H1 (cell line): ENCODE measurements at regions not wholly inside any gene's neighbourhood (a gene's known extent, or its start where the extent isn't known, plus 50 kb on each side); places are given as distances from the start of the nearest gene placed in this dataset.

Experiments
- CTCF ChIA-PET: fragments of 300-600 bp; sonication (Branson Sonifier 250); formaldehyde crosslinking; loops from one replicate; lab custom pipeline; 2021; ENCODE audit not compliant: partially characterized antibody; lab: Charles Lee
- POLR2A ChIA-PET: fragments of 300-600 bp; sonication (Branson Sonifier 250); formaldehyde crosslinking; loops from one replicate; lab custom pipeline; 2021; ENCODE audit warnings: inconsistent platforms; ENCODE audit not compliant: partially characterized antibody; lab: Charles Lee
- DNase-seq, 2 experiments: peaks; one replicate each; pipeline versions ENCODE4 v3.0.0 to v3.0.0-alpha.2; 2010 to 2022; ENCODE audit warnings: low spot score in 2 of 2, low read depth in 1 of 2, mixed read lengths in 1 of 2
- FAIRE-seq: peaks from 2 replicates; lab custom pipeline; 2011; peaks lifted over from hg19 to GRCh38; lab: Jason Lieb, UNC
- H2AFZ ChIP-seq: 2 replicates; pipeline ENCODE4 v1.8.1; 2012; ENCODE audit warnings: low read length, inconsistent platforms
- H2AK5ac ChIP-seq: 2 replicates; pipeline ENCODE4 v1.6.1; 2013; ENCODE audit warnings: low read depth, low read length
- H2BK120ac ChIP-seq: replicated peaks from 2 replicates; pipeline ENCODE3; 2013; ENCODE audit warnings: low read depth, low read length, inconsistent platforms
- H2BK12ac ChIP-seq: 2 replicates; pipeline ENCODE4 v1.6.1; 2013; ENCODE audit warnings: low read depth, low read length
- H2BK15ac ChIP-seq: 2 replicates; pipeline ENCODE4 v1.6.1; 2013; ENCODE audit warnings: low read length
- H2BK20ac ChIP-seq: 2 replicates; pipeline ENCODE4 v1.6.1; 2013; ENCODE audit warnings: low read length
- H2BK5ac ChIP-seq: 2 replicates; pipeline ENCODE4 v1.6.1; 2013; ENCODE audit warnings: low read depth, low read length
- H3K14ac ChIP-seq: 2 replicates; pipeline ENCODE4 v1.6.1; 2013; ENCODE audit warnings: inconsistent platforms; ENCODE audit not compliant: insufficient read length
- H3K18ac ChIP-seq: 2 replicates; pipeline ENCODE4 v1.6.1; 2013; ENCODE audit warnings: low read length; ENCODE audit errors: extremely low read depth
- H3K23ac ChIP-seq: 2 replicates; pipeline ENCODE4 v1.6.1; 2013; ENCODE audit warnings: inconsistent platforms; ENCODE audit not compliant: insufficient read length
- H3K23me2 ChIP-seq: 2 replicates; pipeline ENCODE4 v1.6.1; 2013; ENCODE audit warnings: low read depth, low read length
- H3K27ac ChIP-seq: 2 replicates; pipeline ENCODE4 v1.6.1; 2011; ENCODE audit warnings: low read depth, low read length, inconsistent platforms
- H3K27me3 ChIP-seq, 4 experiments: replicated peaks in 1 of 4; 1 replicate in 1 of 4; 2 replicates in 3 of 4; pipeline versions ENCODE4 v1.6.1 to v1.8.1; 2011 to 2013; ENCODE audit warnings: low read length in 3 of 4, mild to moderate bottlenecking in 3 of 4, inconsistent platforms in 2 of 4, mixed read lengths in 2 of 4, moderate library complexity in 1 of 4; ENCODE audit not compliant: control insufficient read depth in 3 of 4, insufficient read depth in 3 of 4; ENCODE audit errors: extremely low read depth in 1 of 4
- H3K36me3 ChIP-seq, 4 experiments: 2 replicates each; pipeline versions ENCODE4 v1.6.1 to v1.8.1; 2011 to 2013; ENCODE audit warnings: mild to moderate bottlenecking in 4 of 4, low read length in 3 of 4, moderate library complexity in 2 of 4, control low read depth in 1 of 4, inconsistent platforms in 1 of 4; ENCODE audit not compliant: insufficient read depth in 4 of 4, control insufficient read depth in 2 of 4
- H3K4ac ChIP-seq: replicated peaks from 2 replicates; pipeline ENCODE3; 2013; ENCODE audit warnings: low read length, low read depth, mixed read lengths, inconsistent platforms; ENCODE audit not compliant: insufficient read length
- H3K4me1 ChIP-seq, 4 experiments: replicated peaks in 1 of 4; 1 replicate in 1 of 4; 2 replicates in 3 of 4; pipeline versions ENCODE4 v1.6.1 to v1.8.1; 2011 to 2013; ENCODE audit warnings: low read length in 3 of 4, inconsistent platforms in 2 of 4, mixed read lengths in 1 of 4; ENCODE audit not compliant: insufficient read depth in 4 of 4, control insufficient read depth in 3 of 4
- H3K4me2 ChIP-seq, 2 experiments: 2 replicates each; pipeline versions ENCODE4 v1.6.1 to v1.8.1; 2011 to 2013; ENCODE audit warnings: low read depth in 2 of 2, low read length in 2 of 2, control low read depth in 1 of 2, inconsistent platforms in 1 of 2, mild to moderate bottlenecking in 1 of 2; ENCODE audit not compliant: insufficient read depth in 1 of 2
- H3K4me3 ChIP-seq, 4 experiments: fragments of 200-600, 300-600 bp in 1 of 4; sonication (generic), shearing (Covaris generic), sonication (Bioruptor Twin) in 1 of 4; 2 replicates each; pipeline versions ENCODE4 v1.5.1 to v1.8.1; 2011 to 2016; ENCODE audit warnings: low read length in 4 of 4, low read depth in 3 of 4, control low read depth in 2 of 4, inconsistent platforms in 2 of 4, mild to moderate bottlenecking in 2 of 4, mixed read lengths in 1 of 4, moderate library complexity in 1 of 4; ENCODE audit not compliant: insufficient read depth in 2 of 4; ENCODE audit errors: extremely low read depth in 1 of 4
- H3K56ac ChIP-seq: replicated peaks from 2 replicates; pipeline ENCODE3; 2013; ENCODE audit warnings: low read depth, mild to moderate bottlenecking, mixed read lengths, low read length, inconsistent platforms; ENCODE audit not compliant: insufficient read length
- H3K79me1 ChIP-seq: 2 replicates; pipeline ENCODE4 v1.6.1; 2013; ENCODE audit warnings: low read depth, low read length, control low read depth
- H3K79me2 ChIP-seq, 2 experiments: 2 replicates each; pipeline versions ENCODE4 v1.6.1 to v1.8.1; 2012 to 2013; ENCODE audit warnings: low read length in 2 of 2, mild to moderate bottlenecking in 2 of 2, inconsistent platforms in 1 of 2; ENCODE audit not compliant: insufficient read depth in 2 of 2, control insufficient read depth in 1 of 2
- H3K9ac ChIP-seq, 4 experiments: replicated peaks in 1 of 4; 1 replicate in 1 of 4; 2 replicates in 3 of 4; pipeline versions ENCODE4 v1.6.1 to v1.8.1; 2011 to 2013; ENCODE audit warnings: low read depth in 3 of 4, low read length in 3 of 4, control low read depth in 2 of 4, mild to moderate bottlenecking in 2 of 4, moderate library complexity in 2 of 4, inconsistent platforms in 1 of 4; ENCODE audit errors: extremely low read depth in 1 of 4
- H3K9me3 ChIP-seq, 2 experiments: 2 replicates each; pipeline versions ENCODE4 v1.6.1 to v1.8.1; 2012 to 2013; ENCODE audit warnings: mild to moderate bottlenecking in 2 of 2, moderate library complexity in 2 of 2, control low read depth in 1 of 2, inconsistent platforms in 1 of 2, low read depth in 1 of 2, low read length in 1 of 2, mixed read lengths in 1 of 2; ENCODE audit not compliant: insufficient read depth in 2 of 2
- H4K20me1 ChIP-seq, 2 experiments: replicated peaks in 1 of 2; 2 replicates each; pipeline versions ENCODE3 to v1.8.1; 2011 to 2013; ENCODE audit warnings: inconsistent platforms in 2 of 2, low read length in 2 of 2, mild to moderate bottlenecking in 1 of 2; ENCODE audit not compliant: insufficient read depth in 2 of 2, control insufficient read depth in 1 of 2
- H4K5ac ChIP-seq: 2 replicates; pipeline ENCODE4 v1.6.1; 2013; ENCODE audit warnings: low read length, low read depth, mixed read lengths, inconsistent platforms; ENCODE audit not compliant: insufficient read length
- H4K8ac ChIP-seq: 2 replicates; pipeline ENCODE4 v1.8.0; 2013; ENCODE audit warnings: mild to moderate bottlenecking, moderate library complexity, low read length, inconsistent platforms; ENCODE audit not compliant: insufficient read depth; ENCODE audit errors: extremely low read depth
- H4K91ac ChIP-seq: replicated peaks from 2 replicates; pipeline ENCODE3; 2013; ENCODE audit warnings: low read length, mixed read lengths, inconsistent platforms; ENCODE audit not compliant: insufficient read length
- SIN3A ChIP-seq, 2 experiments: IDR thresholded peaks in 1 of 2; conservative IDR thresholded peaks in 1 of 2; 2 replicates each; pipeline ENCODE4 v1.6.1; 2011 to 2012; ENCODE audit warnings: low read length in 2 of 2, improper control_type of control experiment in 1 of 2, low read depth in 1 of 2, mild to moderate bottlenecking in 1 of 2
- WGBS, 2 experiments: shearing (Covaris generic) in 1 of 2; methylation state at CpG; one replicate each; pipeline versions ENCODE4 v1.1.6 to v1.1.7; 2013 to 2015; ENCODE audit warnings: low lambda C conversion rate in 2 of 2, mixed read lengths in 2 of 2, inconsistent platforms in 1 of 2, low coverage in 1 of 2, missing lambda C conversion rate in 1 of 2; ENCODE audit not compliant: insufficient replicate concordance in 2 of 2, insufficient coverage in 1 of 2, insufficient read length in 1 of 2; ENCODE audit errors: extremely low coverage in 1 of 2, missing lambda C conversion rate in 1 of 2; 5-methylcytosine and 5-hydroxymethylcytosine counted together

GRCh38 chrX:44043496-44043895, 70.3 kb upstream of the NDP start:
- no peak overlapping the region for H2AFZ ChIP-seq
- no peak for FAIRE-seq

More at GRCh38 chrX:44043496-44043895, 70.3 kb upstream of the NDP start:
- ChIA-PET CTCF (interaction anchor here (0.8 to 0.9 kb wide), 2 partner anchors 17 to 20 kb away, joined by 3 read pairs; no protein-coding TSS in a partner anchor), POLR2A (no interaction called here)
- Histone ChIP-seq H3K4ac (no peak overlapping the region), H3K56ac (no peak overlapping the region), H4K5ac (no peak overlapping the region), H3K36me3 (no peaks in the 10 kb centered on the region), H3K4me3 (no peak overlapping the region), H4K8ac (no peak overlapping the region), H4K91ac (no peak overlapping the region), H2BK120ac (no peak overlapping the region), H2BK20ac (no peak overlapping the region), H3K9me3 (no peaks in the 10 kb centered on the region), H3K79me1 (no peaks in the 10 kb centered on the region), H4K20me1 (no peaks in the 10 kb centered on the region), H3K27me3 (no peaks in the 10 kb centered on the region), H3K9ac (no peak overlapping the region), H2BK12ac (no peak overlapping the region), H3K23ac (no peak overlapping the region), H3K14ac (no peak overlapping the region), H3K18ac (no peak overlapping the region), H2BK5ac (no peak overlapping the region), H3K79me2 (no peaks in the 10 kb centered on the region), H2BK15ac (no peak overlapping the region), H3K4me1 (no peaks in the 10 kb centered on the region), H3K27ac (no peak overlapping the region), H3K4me2 (no peak overlapping the region), H3K23me2 (no peaks in the 10 kb centered on the region), H2AK5ac (no peak overlapping the region)
- TF ChIP-seq SIN3A (conservative IDR thresholded peaks at IDR 0.05 in 1 of 2, IDR thresholded peaks at IDR 0.05 in 1 of 2; ENCODE audit: low read depth in 1 of 2, low read length in 2 of 2): no peak
- 100% methylated on average over 1 of the region's 1 CpG; no CpG with 5 or more reads in 1 of the 2 experiments for WGBS, 2 experiments
- DNase-seq: no peak
